ENCODE measurements at regions not wholly inside any gene's neighbourhood (a gene's known extent, or its start where the extent isn't known, plus 50 kb on each side); places are given as distances from the start of the nearest gene placed in this dataset.
A peak's percentile ranks its signal among the peaks of the same experiment; 100 is the strongest.
"Not testable (repeated sequence)": the region's sequence is repeated elsewhere in the genome, so short reads cannot be mapped to it uniquely, and the experiment has no call there.

- no peak for DNase-seq
These were observed 385.5 kb upstream of the HNRNPA3 start for GRCh38 chr2:176826984-176827668.

DNA sequence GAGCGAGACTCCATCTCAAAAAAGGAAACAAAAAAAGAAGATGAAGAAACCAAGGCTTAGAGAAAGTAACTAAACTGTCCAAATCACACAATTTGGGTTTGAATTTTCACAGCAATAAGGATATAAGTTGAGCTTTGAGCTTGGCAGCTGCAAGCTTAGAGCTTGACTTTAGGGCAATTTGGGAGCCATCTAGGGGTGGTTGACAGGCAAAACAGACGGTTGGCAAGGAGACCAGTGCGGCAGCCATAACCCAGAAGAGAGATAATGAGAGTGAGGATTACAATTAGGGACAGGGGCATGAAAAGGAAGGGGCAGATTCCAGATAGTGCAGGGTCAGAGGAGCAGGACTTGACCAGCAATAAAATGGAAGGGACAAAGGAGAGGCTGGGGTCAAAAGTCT is 382.2 kb upstream of the HNRNPA3 start:
- DNase-seq, result peak; percentile 2

- DNase-seq, result no peak
These were observed 380.5 kb upstream of the HNRNPA3 start for GRCh38 chr2:176832086-176832485.

DNA sequence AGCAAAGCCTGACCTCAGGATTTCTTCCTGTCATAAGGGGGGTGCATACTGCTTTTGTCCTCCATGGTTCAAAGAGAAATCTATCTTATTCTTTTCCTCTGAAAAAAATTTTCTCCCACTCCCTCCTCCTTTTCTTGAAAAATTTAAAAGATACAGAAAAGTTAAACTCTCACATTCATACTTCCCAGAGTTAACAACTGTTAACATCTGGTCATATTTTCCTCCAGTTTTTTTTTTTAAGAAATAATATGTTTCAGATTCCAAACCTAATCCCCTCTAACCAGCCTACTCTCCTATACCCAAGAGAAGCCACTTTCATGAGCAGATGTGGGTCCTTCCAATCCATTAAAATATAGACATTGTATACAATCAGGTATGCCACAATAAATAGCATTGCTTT is 378.9 kb upstream of the HNRNPA3 start:
- no peak for DNase-seq

GRCh38 chr2:176834226-176834625 is 378.4 kb upstream of the HNRNPA3 start:
- no peak for DNase-seq

DNA sequence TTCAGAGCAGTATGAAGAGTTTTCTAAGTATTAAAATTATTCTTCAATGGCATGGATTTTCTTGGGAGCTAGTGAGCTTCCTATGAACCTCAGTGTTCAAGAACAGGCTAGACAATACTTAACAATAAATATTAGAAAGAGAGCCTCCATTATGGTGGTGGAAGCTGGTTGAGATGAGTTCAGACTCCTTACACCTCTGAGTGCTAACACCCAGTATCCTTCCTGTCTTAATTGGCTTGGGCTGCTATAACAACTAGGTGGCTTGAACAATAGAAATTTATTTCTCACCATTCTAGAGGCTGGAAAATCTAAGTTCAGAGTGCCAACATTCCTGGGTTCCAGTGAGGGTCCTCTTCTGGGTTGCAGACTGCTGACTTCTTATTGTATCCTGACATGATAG is 369.4 kb upstream of the HNRNPA3 start:
- DNase-seq, result no peak

- peak; percentile 8 for DNase-seq
These were observed 368.1 kb upstream of the HNRNPA3 start for GRCh38 chr2:176844461-176844860.

GRCh38 chr2:176845718-176846117 is 366.9 kb upstream of the HNRNPA3 start:
- no peak for DNase-seq

- DNase-seq, result no peak
These were observed 365.0 kb upstream of the HNRNPA3 start for GRCh38 chr2:176847575-176847974.

DNA sequence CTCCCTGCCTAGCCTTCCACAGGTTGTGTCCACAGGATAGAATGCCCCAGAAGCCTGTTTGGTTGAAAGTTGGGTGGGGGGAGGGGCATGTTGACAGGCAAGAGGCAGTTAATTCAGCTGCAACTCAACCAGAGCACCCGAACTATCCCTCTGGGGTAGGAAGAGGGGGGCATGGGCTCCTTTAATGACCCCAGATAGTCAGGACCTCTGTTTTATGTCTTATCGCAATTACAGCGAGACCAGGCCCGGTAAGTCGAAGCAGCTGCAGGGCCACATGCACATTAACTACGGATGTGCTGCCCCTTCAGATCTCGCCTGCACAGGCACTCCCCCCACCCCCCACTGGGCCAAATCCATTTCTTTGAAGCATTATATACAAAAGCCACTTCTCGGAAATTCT is 363.8 kb upstream of the HNRNPA3 start:
- no peak for DNase-seq

GRCh38 chr2:176851200-176851888 is 361.2 kb upstream of the HNRNPA3 start:
- DNase-seq, result no peak

DNA sequence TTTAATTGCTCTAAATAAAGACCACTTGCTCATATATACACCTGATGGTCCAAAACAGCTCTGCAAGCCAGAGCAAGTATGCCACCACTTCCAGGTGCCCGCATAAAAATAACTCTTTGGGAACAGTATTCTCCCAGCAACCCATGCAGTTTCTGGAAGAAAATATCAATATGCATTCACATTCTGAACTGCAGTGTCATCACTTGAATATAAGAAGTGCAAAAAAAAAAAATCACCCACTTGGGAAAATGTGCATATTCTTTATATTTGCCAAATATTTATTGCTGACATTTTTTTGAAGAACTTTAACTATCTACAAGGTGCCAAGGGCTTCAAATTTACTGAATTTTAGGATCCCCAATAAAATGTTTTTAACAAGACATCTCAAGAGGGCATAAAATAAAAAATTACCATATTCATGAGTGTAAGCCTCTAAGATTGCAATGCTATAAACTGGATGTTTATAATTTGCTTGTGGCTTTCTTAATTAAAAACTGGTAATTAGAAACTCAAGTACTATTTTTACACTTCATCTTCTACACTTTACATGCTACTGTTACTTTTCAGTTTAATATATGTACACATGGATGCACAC is 360.6 kb upstream of the HNRNPA3 start:
- no peak for DNase-seq

- peak; percentile 38 for DNase-seq
These were observed 359.9 kb upstream of the HNRNPA3 start for GRCh38 chr2:176852667-176853066.

DNA sequence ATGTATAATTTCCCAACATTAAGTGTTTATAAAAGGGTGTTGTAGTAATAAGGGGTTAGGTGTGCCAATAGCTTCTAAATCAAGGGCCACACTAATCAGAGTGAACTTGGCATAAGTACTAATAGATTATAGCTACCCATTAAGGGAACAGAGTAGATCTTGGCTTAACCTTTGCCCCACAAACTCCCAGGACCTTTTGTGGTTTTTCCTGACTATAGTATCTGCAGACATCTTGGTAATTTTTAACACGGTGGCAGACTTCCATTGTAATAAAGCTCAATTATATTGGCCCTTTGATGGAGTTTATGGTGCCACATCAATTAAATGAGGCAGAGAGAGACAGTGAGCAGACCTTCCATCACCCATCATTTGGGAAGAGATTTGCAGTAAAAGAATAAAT is 358.5 kb upstream of the HNRNPA3 start:
- no peak for DNase-seq

DNA sequence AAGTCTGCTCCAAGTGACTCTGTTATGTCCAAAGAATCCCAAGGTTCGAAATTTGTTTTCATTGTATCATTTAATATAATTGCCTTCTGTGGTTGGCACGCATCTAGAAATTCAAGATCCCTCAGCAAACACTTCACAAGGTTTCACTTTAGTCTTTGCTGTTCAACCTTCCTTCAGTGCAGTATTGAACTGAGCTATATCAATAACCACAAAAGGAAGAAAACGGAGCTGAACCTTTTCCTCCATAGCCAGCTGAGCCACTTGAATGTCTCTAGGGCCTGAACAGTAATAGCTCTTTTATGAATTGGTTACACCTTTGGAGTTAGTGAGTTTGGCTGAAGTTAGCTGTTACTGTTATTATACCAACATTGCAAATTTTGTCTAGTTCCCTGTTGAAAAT is 357.7 kb upstream of the HNRNPA3 start:
- DNase-seq, result peak; percentile 40

- DNase-seq, result no peak
These were observed 355.9 kb upstream of the HNRNPA3 start for GRCh38 chr2:176856683-176857082.

DNA sequence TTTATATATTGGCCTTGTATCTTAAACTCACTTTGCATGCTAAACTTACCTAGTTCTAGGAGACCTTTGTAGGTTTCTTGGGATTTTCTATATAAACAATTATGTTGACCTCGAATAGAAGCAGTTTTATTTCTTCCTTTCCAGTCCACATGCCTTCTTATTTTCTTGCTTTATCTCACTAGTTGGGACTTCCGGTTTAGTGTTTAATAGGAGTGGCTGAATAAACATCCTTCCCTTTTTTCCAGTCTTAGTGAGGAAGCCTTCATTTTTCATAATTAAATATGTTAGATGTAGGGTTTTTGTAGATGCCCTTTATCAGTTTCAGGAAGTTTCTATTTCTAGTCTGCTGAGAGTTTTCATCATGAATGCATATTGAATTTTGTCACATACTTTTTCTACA is 347.3 kb upstream of the HNRNPA3 start:
- no peak for DNase-seq

DNA sequence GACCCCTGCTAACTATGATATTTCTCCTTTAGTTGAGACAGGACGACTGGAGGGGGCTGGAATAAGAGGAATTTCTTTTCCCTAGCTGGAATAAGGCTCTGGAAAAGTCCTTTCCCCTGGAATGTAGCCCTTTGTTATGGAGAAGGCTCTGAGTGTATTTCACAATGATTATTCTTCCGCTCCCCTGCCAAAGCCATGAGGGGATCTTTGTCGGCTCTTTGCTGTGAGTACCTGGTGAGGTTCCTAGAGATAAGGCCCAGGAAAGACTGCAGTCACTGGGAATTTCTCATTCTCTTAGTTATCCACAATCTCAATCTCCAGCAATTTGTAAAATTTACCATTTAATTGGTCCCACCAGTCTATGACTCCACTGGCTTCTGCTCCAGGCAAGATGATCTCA is 340.2 kb upstream of the HNRNPA3 start:
- DNase-seq, result no peak

DNA sequence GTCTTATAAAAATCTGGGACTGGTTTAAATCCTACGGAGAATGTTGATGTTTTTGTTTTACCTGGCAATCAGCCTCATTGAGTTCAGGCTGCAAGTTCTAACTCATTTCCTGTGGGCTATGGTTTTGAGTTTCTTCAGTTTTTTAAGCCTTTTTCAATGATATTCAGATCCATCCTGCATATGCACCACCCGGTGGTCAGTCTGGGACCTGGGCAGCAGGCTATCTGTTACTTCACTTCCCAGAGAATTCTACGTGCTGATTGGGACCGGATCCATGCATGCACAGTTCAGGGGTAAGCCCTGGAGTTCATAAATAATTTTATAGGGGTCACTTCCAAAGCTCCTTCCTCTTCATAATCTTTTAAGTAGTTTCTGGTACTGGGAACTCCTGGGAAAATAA is 339.2 kb upstream of the HNRNPA3 start:
- no peak for DNase-seq

GRCh38 chr2:176876493-176877103 is 336.0 kb upstream of the HNRNPA3 start:
- DNase-seq, result no peak

GRCh38 chr2:176879426-176879995 is 333.1 kb upstream of the HNRNPA3 start:
- DNase-seq, result peak; percentile 71

DNA sequence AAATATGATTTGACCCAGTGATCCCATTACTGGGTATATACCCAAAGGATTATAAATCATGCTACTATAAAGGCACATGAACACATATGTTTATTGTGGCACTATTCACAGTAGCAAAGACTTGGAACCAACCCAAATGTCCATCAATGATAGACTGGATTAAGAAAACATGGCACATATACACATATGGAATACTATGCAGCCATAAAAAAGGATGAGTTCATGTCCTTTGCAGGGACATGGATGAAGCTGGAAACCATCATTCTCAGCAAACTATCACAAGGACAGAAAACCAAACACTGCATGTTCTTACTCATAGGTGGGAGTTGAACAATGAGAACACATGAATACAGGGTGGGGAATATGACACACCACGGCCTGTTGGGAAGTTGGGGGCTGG is 330.5 kb upstream of the HNRNPA3 start:
- not testable (repeated sequence) for DNase-seq

DNA sequence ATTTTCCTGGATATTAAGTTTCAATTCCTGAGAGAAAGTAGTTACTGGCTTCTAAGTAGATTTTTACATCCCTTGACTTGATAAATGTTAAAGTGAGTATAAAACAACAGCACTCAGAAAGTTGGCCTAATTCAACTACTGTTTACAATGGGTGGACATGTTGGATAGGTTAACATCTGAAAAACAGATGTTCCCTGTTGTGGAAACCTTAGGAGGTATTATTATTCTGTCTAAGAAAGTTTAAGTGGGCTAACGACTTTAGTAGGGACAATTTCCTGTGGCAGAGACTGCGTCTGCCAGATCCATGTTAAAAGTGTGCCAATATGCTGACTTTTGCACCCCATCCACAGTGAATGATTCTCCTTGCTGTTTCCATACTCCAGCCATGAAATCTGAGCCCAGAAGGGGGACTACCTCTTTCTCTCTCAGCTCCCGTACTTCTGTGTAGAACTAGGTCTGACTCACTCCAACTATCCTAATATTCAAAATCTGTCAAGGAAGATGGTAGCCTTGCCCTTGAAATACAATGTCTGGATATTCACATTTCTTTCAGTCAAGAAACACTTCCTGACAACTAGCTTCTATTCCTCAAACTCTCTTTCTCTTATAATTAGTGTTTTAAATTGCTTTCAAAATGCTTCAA is 327.5 kb upstream of the HNRNPA3 start:
- DNase-seq, result no peak

Data from NCI-H2029 treated with DMSO at 0.1 percent for 48 hours (cell line).